ENCODE measurements at regions not wholly inside any gene's neighbourhood (a gene's known extent, or its start where the extent isn't known, plus 50 kb on each side); places are given as distances from the start of the nearest gene placed in this dataset.

DNA sequence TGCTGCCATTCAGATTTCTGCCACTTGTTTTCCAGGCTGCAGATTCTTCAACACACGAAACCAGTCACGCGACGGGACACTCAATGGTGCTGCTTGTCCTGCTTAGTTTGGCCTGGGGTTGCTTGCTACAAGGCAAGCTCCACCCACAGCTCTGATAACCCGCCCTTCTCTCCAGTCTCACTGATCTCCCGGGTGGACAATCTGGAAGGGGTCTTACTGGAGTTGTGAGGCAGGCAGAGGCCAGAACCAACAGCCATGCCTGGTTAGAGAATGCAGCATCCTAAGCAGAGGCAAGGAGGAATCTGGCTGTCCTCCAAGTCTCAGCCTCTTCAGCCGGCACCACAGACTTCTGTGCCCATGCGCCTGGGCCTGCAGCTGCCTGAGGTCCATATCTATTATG is 119.1 kb downstream of the KCNJ12 start:
- TF ChIP-seq POLR2A (IDR thresholded peaks at IDR 0.05; ENCODE audit: control extremely low read depth in 1 of 2, low read depth in 2 of 2, low read length in 2 of 2) (no peak), BRCA1 (IDR thresholded peaks at IDR 0.05; ENCODE audit: low read depth, low read length) (no peak), TBP (IDR thresholded peaks at IDR 0.05; ENCODE audit: low read depth, low read length) (no peak), POU5F1 (IDR thresholded peaks at IDR 0.05; ENCODE audit: low read depth, low read length) (no peak)
